ENCODE measurements at regions not wholly inside any gene's neighbourhood (a gene's known extent, or its start where the extent isn't known, plus 50 kb on each side); places are given as distances from the start of the nearest gene placed in this dataset.
"Not testable (repeated sequence)": the region's sequence is repeated elsewhere in the genome, so short reads cannot be mapped to it uniquely, and the experiment has no call there.

GRCh38 chr15:69903470-69904469 is 193.9 kb downstream of the TLE3 start:
- no peak for DNase-seq

DNA sequence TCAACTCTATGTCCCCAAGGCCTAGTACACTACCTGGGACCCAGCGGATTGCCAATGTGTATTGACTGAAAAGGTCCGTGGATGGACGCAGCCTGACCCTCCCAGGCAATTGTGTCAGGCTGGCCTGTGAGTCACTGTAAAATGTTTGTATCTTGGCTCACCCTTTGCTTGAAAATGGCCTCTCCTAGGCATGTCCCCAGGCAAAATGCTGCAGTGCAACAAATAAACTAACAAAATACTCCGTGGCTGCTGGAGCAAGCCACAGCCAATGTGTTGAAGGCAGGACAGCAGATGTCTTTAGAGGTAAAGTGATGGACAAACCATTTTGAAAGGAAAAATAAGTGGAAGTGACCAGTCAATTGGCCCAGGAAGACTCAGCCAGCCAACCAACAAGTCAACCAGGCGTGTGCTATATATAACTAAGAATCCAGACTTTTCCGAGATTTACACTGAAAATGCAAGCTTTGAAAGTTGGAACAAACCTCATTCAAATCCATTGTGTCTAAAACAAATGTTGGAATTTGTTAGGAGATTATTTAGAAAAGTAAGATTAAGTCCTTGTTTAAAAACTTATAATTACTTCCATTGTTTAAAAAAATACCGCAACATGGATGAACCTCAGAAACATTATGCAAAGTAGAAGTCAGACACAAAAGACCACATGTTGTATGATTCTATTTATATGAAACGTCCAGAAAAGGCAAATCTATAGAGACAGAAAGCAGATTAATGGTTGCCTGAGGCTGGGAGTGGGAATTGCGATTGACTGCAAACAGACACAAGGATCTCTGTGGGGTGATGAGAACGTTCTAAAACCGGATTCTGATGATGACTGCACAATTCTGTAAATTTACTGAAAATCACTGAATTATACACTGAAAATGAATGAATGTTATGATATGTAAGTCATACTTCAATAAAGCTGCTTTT is 191.2 kb downstream of the TLE3 start:
- no peak for DNase-seq

- DNase-seq = no peak
Observed at GRCh38 chr15:69908060-69908459, 189.7 kb downstream of the TLE3 start.

GRCh38 chr15:69908590-69909420 is 188.9 kb downstream of the TLE3 start:
- DNase-seq = no peak

- DNase-seq = no peak
Observed at GRCh38 chr15:69909719-69910444, 187.8 kb downstream of the TLE3 start.

- DNase-seq = no peak
Observed at GRCh38 chr15:69910514-69910913, 187.2 kb downstream of the TLE3 start.

DNA sequence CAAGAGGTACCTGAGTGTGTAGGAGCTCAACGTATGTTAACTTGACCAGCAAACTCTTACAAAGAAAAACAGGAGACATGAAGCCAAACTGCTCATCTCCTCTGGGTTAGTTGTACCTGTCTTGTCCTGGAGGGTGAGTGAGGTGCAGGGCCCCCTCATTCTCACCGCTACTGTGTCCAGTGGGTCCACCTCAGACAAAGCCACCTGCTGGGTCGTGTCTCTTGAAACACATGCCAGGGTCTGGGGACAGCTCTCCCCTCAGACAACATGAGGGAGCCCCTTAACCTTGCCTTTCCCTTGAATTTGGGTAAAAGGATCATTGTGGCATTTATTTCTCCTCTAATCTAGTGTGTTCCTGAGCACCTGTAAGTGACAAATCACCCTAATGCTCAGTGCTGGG is 185.6 kb downstream of the TLE3 start:
- no peak for DNase-seq

DNA sequence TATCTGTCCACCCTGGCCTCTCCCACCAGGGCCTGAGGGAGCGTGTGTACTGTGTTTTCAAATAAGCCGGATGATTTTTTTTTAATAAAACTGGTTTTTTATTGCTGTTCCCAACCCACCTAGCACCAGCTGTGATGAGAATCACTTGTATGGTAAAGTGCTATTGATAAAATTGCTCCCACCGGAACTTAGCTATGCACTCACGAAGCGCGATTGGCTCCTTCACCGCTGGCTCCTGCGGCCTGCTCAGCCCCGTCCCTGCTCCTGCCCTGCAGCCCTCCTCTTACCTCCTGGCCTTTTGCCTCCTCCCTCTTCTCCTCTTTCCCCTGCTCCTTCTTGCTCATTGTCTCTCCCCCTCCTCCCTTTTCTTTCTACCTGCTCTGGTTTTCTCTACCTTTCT is 183.7 kb downstream of the TLE3 start:
- DNase-seq = no peak

DNA sequence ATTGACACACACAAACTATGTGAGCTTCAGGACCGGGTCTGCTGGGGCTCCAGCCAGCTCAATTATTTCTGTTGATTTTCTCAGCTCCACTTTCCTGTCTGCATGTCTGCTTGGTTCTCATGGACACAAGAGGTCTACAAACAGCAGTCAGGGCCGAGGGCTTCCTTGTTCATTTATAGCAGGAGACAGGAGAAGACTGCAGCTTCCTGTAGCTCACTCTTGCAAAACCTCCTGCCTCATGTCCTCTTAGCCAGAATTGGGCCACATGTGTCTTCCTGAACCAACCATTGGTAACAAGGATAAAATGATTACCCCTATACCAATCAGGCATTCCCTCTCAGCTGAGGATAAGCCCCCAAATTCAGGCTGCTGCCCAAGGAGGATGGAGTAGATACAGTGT is 182.8 kb downstream of the TLE3 start:
- no peak for DNase-seq

DNA sequence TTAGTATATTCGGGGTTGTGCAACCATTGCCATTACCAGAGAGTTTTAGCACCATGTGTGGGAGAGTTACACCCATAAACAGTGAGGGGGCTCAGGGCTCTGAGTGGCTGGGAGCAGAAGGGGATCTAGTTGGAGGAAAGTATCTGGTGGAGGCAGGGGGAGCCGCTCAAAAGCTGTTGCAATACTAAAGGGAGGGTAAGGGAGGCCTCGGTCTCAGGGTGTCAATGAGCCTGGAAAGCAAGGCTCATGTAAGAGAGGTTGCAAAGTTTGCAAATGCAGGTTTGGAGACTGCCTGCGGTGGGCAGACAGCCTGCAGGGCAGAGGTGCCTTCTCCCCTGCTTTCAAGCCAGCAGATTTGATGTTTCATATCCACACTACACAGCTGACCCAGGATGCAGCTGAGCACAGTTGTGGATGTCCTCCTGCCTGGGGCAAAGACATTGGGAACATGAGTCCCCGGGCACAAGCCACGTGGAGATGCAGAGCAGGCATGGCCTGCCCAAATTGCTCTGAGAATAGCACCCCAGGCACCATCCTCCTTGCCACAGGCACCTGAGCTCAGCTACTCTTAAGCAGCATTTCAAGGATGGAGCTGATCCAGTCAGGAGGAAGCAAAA is 181.4 kb downstream of the TLE3 start:
- DNase-seq = no peak

DNA sequence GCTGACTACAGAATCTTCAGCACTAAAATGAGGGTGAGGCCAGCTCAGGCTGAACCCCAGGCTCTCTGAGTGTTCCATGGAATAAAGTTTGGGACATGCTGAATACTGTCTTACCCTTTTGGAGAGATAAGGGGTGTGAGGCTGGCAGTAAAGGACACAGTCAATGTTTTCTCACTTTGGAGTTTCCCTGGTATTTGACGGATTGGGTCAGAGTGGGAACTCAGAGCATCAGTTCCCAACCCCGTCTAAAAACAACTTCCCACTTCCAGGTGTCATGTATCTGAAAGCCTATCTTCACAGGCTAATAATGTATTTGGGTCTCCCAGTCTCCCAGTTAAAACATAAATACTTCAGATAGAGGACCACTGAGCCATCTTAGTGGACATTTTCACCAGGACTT is 180.7 kb downstream of the TLE3 start:
- DNase-seq = no peak

DNA sequence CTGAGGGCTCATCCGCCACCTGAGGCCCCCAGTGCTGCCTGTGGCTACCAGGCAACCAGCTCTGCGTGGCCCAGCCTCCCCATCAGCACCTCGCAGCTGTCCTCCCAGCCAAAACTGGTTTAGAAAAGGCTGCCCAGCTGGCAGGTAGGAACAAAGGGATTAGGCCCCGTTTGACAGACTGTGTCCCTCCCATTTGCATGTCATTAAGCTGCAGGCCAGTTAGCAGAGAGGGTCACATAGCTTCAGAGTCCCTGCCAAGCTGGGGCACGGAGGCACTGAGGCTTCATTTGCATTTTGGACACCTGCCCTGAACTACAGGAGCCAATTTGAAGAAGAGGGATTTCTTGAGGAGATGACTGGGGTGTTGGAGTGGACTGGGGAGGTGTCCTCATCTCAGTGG is 177.9 kb downstream of the TLE3 start:
- no peak for DNase-seq

DNA sequence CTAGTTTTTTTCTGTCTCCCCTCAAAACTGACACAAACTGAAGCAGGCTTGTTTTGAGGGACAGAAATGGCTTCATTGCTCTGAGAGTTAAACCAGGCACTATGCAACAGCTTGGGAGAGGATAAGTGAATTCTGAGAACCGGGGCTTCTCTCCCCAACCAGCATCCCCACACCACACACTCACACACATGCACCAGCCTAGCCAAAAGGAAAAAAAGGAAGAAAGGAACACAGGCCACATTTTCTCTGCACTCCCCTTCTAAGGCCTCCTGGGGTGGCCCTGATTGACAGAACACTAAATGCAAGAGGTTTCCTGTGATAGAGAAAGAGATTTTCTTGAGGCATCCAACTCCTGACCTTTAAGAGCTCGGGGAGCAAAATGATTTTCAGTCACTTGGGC is 177.5 kb downstream of the TLE3 start:
- no peak for DNase-seq

- no peak for DNase-seq
Observed at GRCh38 chr15:69921626-69922619, 175.8 kb downstream of the TLE3 start.

- no peak for DNase-seq
Observed at GRCh38 chr15:69924531-69924930, 173.2 kb downstream of the TLE3 start.

- no peak for DNase-seq
Observed at GRCh38 chr15:69926006-69926405, 171.7 kb downstream of the TLE3 start.

DNA sequence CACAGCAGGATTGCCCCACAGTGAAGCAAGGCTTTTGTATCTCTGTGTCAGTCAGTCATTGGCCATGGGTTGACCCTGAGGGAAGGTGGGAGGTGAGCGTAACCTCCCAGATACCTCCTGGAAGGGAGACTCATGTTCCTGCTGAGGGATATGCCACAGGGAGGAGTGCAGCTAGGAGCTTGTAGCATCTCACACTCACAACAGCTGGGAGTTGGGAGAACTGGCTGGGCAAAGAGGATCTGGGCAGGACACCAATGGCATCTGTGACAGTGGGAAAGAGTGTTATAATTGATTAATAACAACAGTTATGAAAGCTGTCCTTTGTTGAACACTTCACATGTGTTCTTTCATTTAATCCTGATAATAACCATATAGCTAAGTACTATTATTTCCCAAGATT is 171.0 kb downstream of the TLE3 start:
- DNase-seq = no peak

- not testable (repeated sequence) for DNase-seq
Observed at GRCh38 chr15:69928890-69929289, 168.8 kb downstream of the TLE3 start.

DNA sequence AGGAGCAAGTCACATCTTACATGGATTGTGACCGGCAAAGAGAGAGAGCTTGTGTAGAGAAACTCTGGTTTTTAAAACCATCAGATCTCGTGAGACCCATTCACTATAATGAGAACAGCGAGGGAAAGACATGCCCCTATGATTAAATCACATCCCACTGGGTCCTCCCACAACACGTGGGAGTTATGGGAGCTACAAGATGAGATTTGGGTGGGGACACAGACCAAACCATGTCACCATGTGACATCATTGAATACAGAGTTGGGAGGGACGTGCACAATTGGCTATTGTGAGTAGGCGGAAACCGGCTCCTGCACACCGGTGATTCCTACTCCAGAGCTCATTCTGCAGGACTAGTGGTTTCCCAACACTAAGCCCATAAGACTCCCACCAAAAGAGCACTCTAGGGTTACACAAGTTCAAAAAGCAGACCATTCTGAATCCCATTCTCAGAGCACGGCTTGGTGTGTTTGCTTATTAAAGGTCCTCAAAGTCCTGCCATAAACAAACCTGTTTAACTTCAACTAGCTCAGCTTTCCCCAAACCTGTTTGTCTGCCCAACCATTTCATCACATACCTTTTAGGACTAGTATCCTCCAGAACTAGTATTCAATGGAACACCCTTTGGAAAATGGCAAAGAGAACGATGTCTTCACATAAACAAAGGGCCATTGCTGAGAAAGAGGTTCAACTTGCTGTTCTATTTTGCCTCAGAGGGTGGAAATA is 167.6 kb downstream of the TLE3 start:
- DNase-seq = no peak

DNA sequence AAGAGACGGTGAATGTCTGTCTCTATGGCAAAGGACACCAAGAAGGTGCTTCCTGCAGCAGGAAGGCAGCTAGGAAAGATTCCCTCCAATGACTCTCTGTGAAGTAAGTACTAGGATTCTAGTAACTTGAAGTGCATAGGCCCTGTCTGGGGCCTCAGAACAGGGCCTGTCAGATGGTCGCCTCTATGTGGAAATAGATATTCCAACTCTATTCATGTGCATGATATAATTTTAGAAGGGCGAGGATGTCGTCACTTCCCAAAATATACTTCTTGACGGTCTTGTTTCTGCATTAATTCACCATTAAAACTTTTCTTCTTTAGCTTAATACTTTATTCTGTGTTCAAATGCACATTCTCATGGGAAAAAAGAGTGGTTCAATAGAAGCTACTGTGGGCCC is 167.0 kb downstream of the TLE3 start:
- no peak for DNase-seq
